ENCODE measurements at regions not wholly inside any gene's neighbourhood (a gene's known extent, or its start where the extent isn't known, plus 50 kb on each side); places are given as distances from the start of the nearest gene placed in this dataset.

GRCh38 chr11:38582151-38582550, 1984.1 kb upstream of the RAG2 start:
- peaks cover 15 to 26% (median 16%) of the 10 kb centered on the region in 3 experiments for H3K36me3 Mint-ChIP-seq (ENCODE audit: insufficient read depth in 1 of 3, low read depth in 3 of 3)
- H2BK20ac ChIP-seq (ENCODE audit: low read depth, low read length, poor library complexity, severe bottlenecking) = no peak overlapping the region
- no peaks in the 10 kb centered on the region for H3K79me1 ChIP-seq (ENCODE audit: insufficient read depth, low read depth, low read length, poor library complexity, severe bottlenecking)

More at GRCh38 chr11:38582151-38582550, 1984.1 kb upstream of the RAG2 start:
- no peak for DNase-seq
- H3K27ac Mint-ChIP-seq = 0 out of 7 replicates have a peak overlapping the region, but pooled peaks of 1 of the 3 experiments have one; percentile 21
- Histone ChIP-seq H2BK12ac (ENCODE audit: insufficient read length, low read depth, low read length) (no peak overlapping the region), H3K56ac (ENCODE audit: insufficient read length, low read depth, low read length) (no peak overlapping the region), H3T11ph (ENCODE audit: low read length) (no peak overlapping the region), H3K23me2 (ENCODE audit: insufficient read length, low read depth, low read length, poor library complexity, severe bottlenecking) (no peaks in the 10 kb centered on the region), H4K91ac (ENCODE audit: insufficient read length, low read depth, low read length) (no peak overlapping the region), H2BK5ac (ENCODE audit: insufficient read length, low read length) (no peak overlapping the region), H2AFZ (ENCODE audit: low read length) (no peak overlapping the region), H3K4me1 (ENCODE audit: insufficient read depth, low read length) (no peaks in the 10 kb centered on the region; the same call in 1 of the 2 replicates), H4K20me1 (ENCODE audit: control insufficient read depth, insufficient read depth, insufficient read length) (no peaks in the 10 kb centered on the region), H3K4me2 (ENCODE audit: insufficient read depth, insufficient read length, low read length) (no peak overlapping the region), H3K18ac (ENCODE audit: insufficient read length, low read depth, low read length) (no peak overlapping the region), H4K5ac (ENCODE audit: insufficient read length, low read depth, low read length) (no peak overlapping the region), H2BK15ac (ENCODE audit: low read depth, low read length) (no peak overlapping the region), H3K4ac (ENCODE audit: low read depth, low read length) (no peak overlapping the region), H3K9ac (ENCODE audit: extremely low read depth, insufficient read length, low read length) (no peak overlapping the region), H3K23ac (ENCODE audit: insufficient read length, low read depth, low read length) (no peak overlapping the region), H2BK120ac (ENCODE audit: low read depth, low read length, poor library complexity, severe bottlenecking) (no peak overlapping the region), H3K27me3 (ENCODE audit: insufficient read depth, low read length) (no peaks in the 10 kb centered on the region), H4K8ac (replicated peaks; ENCODE audit: insufficient read length, low read depth, low read length) (no peak overlapping the region), H3K27ac (ENCODE audit: insufficient read length, low read depth, low read length) (no peak overlapping the region), H3K79me2 (ENCODE audit: insufficient read depth, low read length) (no peaks in the 10 kb centered on the region), H3K14ac (ENCODE audit: insufficient read depth, low read length) (no peak overlapping the region), H3K9me3 (ENCODE audit: control insufficient read depth, low read depth, low read length) (peaks cover 12% of the 10 kb centered on the region), H2AK5ac (ENCODE audit: insufficient read length, low read length) (no peak overlapping the region)
- H3K9me3 Mint-ChIP-seq = peaks cover 20% of the 10 kb centered on the region in 2 experiments
- no peak for TF ChIP-seq CTCF (conservative IDR thresholded peaks at IDR 0.05)
- no peak overlapping the region for H3K4me3 Mint-ChIP-seq
- peaks cover 9% of the 10 kb centered on the region in 2 experiments for H3K4me1 Mint-ChIP-seq
- no peaks in the 10 kb centered on the region for H3K27me3 Mint-ChIP-seq (ENCODE audit: low read depth)
